RWPE1 (cell line): ENCODE measurements at regions not wholly inside any gene's neighbourhood (a gene's known extent, or its start where the extent isn't known, plus 50 kb on each side); places are given as distances from the start of the nearest gene placed in this dataset.

ENCODE experiments used
- CTCF ChIA-PET: fragments of 350-600 bp; sonication (Branson Sonifier 250); formaldehyde crosslinking; extraction: SDS; loops from one replicate; lab custom pipeline; 2021; lab: Yijun Ruan, JAX
- POLR2A ChIA-PET: fragments of 400-600 bp; formaldehyde crosslinking; extraction: SDS; loops from one replicate; lab custom pipeline; 2020; ENCODE audit warnings: antibody characterized with exemption; ENCODE audit not compliant: low non-redundant PET; lab: Yijun Ruan, JAX
- DNase-seq: peaks from one replicate; pipeline ENCODE4 v3.0.0; 2012; ENCODE audit warnings: low spot score
- H3K27ac ChIP-seq: fragments of 450-650 bp; 2 replicates; pipeline ENCODE4 v1.5.1; 2017
- TF ChIP-seq, protein P1 (sequence below): fragments of 450-650 bp; conservative IDR thresholded peaks from 2 replicates; pipeline ENCODE4 v1.5.1; 2017; ENCODE audit warnings: low read depth, mild to moderate bottlenecking

DNA sequence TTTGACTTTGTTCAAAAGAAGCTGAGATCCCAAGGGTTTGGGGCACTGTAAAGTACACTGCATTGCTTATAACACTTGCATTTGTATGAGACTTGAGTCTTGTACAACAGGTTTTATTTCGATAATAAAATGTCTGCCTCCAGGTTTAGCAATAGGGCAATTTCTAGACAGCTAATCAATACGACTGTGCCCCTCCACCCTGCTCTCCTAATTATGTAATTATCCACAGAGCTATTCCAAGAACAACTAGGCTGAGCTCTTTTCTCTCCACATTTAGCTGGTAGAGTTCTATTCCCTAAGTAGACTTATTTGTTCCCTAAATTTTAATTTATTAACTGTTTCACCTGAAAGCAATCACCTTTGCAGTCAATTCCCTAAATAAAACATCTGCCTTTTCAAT is 52.9 kb upstream of the LINC00305 start:
- CTCF ChIA-PET: interaction anchor here (0.6 kb wide), 1 partner anchor 11 kb away, joined by 4 read pairs; no protein-coding TSS in a partner anchor
- POLR2A ChIA-PET: no interaction called here
- DNase-seq: no peak
- no peak overlapping the region for H3K27ac ChIP-seq
- TF ChIP-seq, protein P1, sequence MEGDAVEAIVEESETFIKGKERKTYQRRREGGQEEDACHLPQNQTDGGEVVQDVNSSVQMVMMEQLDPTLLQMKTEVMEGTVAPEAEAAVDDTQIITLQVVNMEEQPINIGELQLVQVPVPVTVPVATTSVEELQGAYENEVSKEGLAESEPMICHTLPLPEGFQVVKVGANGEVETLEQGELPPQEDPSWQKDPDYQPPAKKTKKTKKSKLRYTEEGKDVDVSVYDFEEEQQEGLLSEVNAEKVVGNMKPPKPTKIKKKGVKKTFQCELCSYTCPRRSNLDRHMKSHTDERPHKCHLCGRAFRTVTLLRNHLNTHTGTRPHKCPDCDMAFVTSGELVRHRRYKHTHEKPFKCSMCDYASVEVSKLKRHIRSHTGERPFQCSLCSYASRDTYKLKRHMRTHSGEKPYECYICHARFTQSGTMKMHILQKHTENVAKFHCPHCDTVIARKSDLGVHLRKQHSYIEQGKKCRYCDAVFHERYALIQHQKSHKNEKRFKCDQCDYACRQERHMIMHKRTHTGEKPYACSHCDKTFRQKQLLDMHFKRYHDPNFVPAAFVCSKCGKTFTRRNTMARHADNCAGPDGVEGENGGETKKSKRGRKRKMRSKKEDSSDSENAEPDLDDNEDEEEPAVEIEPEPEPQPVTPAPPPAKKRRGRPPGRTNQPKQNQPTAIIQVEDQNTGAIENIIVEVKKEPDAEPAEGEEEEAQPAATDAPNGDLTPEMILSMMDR: no peak

DNA sequence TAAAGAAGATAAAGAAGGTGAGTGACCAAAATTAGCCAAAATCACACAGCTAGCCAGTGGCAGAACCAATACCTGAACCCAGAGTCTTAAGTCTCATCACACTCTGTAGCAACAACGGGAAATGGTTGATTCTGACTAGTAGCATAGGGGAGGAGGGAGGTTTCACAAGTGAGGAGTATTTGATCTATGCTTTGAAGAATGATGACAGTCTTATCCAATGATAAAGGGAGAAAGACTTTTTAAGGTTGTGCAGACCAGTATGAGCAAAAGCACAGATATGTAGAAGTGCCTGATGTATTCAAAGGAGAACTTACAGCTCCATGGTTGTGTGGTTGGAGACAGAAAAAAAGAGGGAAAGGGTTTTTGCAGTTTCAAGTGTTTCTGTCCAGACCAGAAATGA is 50.7 kb upstream of the LINC00305 start:
- ChIA-PET POLR2A (no interaction called here), CTCF (no interaction called here)
- DNase-seq: no peak
- no peak overlapping the region for H3K27ac ChIP-seq
- TF ChIP-seq, protein P1: no peak
